HEK293T (cell line): ENCODE measurements at regions not wholly inside any gene's neighbourhood (a gene's known extent, or its start where the extent isn't known, plus 50 kb on each side); places are given as distances from the start of the nearest gene placed in this dataset.

Source experiments
- ARNT ChIP-seq: fragments of 450-650 bp; IDR thresholded peaks from 2 replicates; pipeline ENCODE4 v1.6.1; 2017; ENCODE audit warnings: mild to moderate bottlenecking
- FOXA1 ChIP-seq: fragments of 450-650 bp; IDR thresholded peaks from 2 replicates; pipeline ENCODE4 v1.6.1; 2016; ENCODE audit warnings: mild to moderate bottlenecking
- FOXK2 ChIP-seq: fragments of 450-650 bp; IDR thresholded peaks from 2 replicates; pipeline ENCODE4 v1.6.1; 2016; ENCODE audit warnings: mild to moderate bottlenecking
- NFRKB ChIP-seq: fragments of 450-650 bp; IDR thresholded peaks from 2 replicates; pipeline ENCODE4 v1.6.1; 2016; ENCODE audit warnings: mild to moderate bottlenecking, moderate library complexity
- SP1 ChIP-seq: fragments of 450-650 bp; IDR thresholded peaks from 2 replicates; pipeline ENCODE4 v1.6.1; 2017
- SUZ12 ChIP-seq: fragments of 450-650 bp; IDR thresholded peaks from 2 replicates; pipeline ENCODE4 v1.6.1; 2016; ENCODE audit warnings: mild to moderate bottlenecking
- ZNF384 ChIP-seq: fragments of 450-650 bp; IDR thresholded peaks from 2 replicates; pipeline ENCODE4 v1.6.1; 2016

DNA sequence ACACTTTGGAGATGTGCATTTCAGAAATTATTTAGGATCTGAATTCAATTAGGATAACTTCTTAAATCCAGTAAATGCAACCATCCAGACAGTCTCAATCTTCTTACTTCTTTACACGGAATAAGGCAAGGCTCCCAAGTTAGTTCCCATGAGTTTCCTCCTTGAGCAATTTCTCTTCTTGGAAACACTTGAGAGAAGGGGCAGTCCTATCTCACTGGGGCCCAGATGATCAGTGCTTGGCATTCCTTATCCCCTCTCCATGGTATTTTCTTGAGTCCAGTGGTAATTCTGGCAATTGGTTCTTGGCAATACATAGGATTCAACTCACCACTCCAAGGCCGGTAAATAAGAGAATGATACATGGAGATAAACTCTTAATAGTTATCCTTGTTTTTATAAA, 87.1 kb upstream of the PTHLH start:
- TF ChIP-seq SUZ12 (no peak), ZNF384 (no peak), ARNT (no peak), FOXK2 (no peak), FOXA1 (no peak), SP1 (no peak), NFRKB (no peak)
